ENCODE measurements at regions not wholly inside any gene's neighbourhood (a gene's known extent, or its start where the extent isn't known, plus 50 kb on each side); places are given as distances from the start of the nearest gene placed in this dataset.

- POLR2A ChIA-PET, result no interaction called here
- WGBS (ENCODE audit: insufficient coverage), result no CpG with 5 or more reads among the region's 1 CpG
- Histone ChIP-seq H3K9me3 (ENCODE audit: control extremely low read depth in 1 of 5, control insufficient read depth in 4 of 5, insufficient read depth in 2 of 5, low read depth in 1 of 5, low read length in 4 of 5) (no peaks in the 10 kb centered on the region), H3K4me3 (ENCODE audit: control insufficient read depth in 1 of 7, extremely low read depth in 1 of 7, insufficient read depth in 4 of 7, low read depth in 2 of 7, low read length in 6 of 7) (no peak overlapping the region), H3K27ac (ENCODE audit: insufficient read depth in 1 of 2, low read depth in 1 of 2, low read length in 2 of 2, poor library complexity in 1 of 2, severe bottlenecking in 2 of 2) (no peak overlapping the region), H3K27me3 (replicated peaks in 2 of 5; ENCODE audit: control insufficient read depth in 4 of 5, insufficient read depth in 5 of 5, low read length in 4 of 5) (no peaks in the 10 kb centered on the region), H3K36me3 (ENCODE audit: control insufficient read depth in 4 of 4, insufficient read depth in 4 of 4, low read length in 3 of 4) (no peaks in the 10 kb centered on the region), H3K4me1 (ENCODE audit: control extremely low read depth in 1 of 4, control insufficient read depth in 4 of 4, insufficient read depth in 4 of 4, low read length in 3 of 4) (no peaks in the 10 kb centered on the region)
- no peak for DNase-seq
- CTCF ChIA-PET, result no interaction called here
Observed at GRCh38 chrX:93598076-93598475, 75.3 kb downstream of the NAP1L3 start.

GRCh38 chrX:93594780-93595179 is 78.6 kb downstream of the NAP1L3 start:
- H3K27me3 ChIP-seq (replicated peaks in 2 of 5; ENCODE audit: control insufficient read depth in 4 of 5, insufficient read depth in 5 of 5, low read length in 4 of 5), result no peaks in the 10 kb centered on the region
- POLR2A ChIA-PET, result no interaction called here
- no peak overlapping the region for H3K27ac ChIP-seq (ENCODE audit: insufficient read depth in 1 of 2, low read depth in 1 of 2, low read length in 2 of 2, poor library complexity in 1 of 2, severe bottlenecking in 2 of 2)
- CTCF ChIA-PET, result interaction anchor here (1.1 kb wide), 1 partner anchor 9 kb away, joined by 3 read pairs; no protein-coding TSS in a partner anchor
- no peaks in the 10 kb centered on the region for H3K4me1 ChIP-seq (ENCODE audit: control extremely low read depth in 1 of 4, control insufficient read depth in 4 of 4, insufficient read depth in 4 of 4, low read length in 3 of 4)
- H3K9me3 ChIP-seq (ENCODE audit: control extremely low read depth in 1 of 5, control insufficient read depth in 4 of 5, insufficient read depth in 2 of 5, low read depth in 1 of 5, low read length in 4 of 5), result no peaks in the 10 kb centered on the region
- no peaks in the 10 kb centered on the region for H3K36me3 ChIP-seq (ENCODE audit: control insufficient read depth in 4 of 4, insufficient read depth in 4 of 4, low read length in 3 of 4)
- no peak overlapping the region for H3K4me3 ChIP-seq (ENCODE audit: control insufficient read depth in 1 of 7, extremely low read depth in 1 of 7, insufficient read depth in 4 of 7, low read depth in 2 of 7, low read length in 6 of 7)
- no CpG with 5 or more reads among the region's 2 CpGs for WGBS (ENCODE audit: insufficient coverage)
- no peak for DNase-seq

GRCh38 chrX:93593966-93594365 is 79.4 kb downstream of the NAP1L3 start:
- DNase-seq, result no peak
- no CpG with 5 or more reads among the region's 2 CpGs for WGBS (ENCODE audit: insufficient coverage)
- POLR2A ChIA-PET, result no interaction called here
- H3K4me3 ChIP-seq (ENCODE audit: control insufficient read depth in 1 of 7, extremely low read depth in 1 of 7, insufficient read depth in 4 of 7, low read depth in 2 of 7, low read length in 6 of 7), result no peak overlapping the region
- H3K4me1 ChIP-seq (ENCODE audit: control extremely low read depth in 1 of 4, control insufficient read depth in 4 of 4, insufficient read depth in 4 of 4, low read length in 3 of 4), result no peaks in the 10 kb centered on the region
- H3K36me3 ChIP-seq (ENCODE audit: control insufficient read depth in 4 of 4, insufficient read depth in 4 of 4, low read length in 3 of 4), result no peaks in the 10 kb centered on the region
- no peaks in the 10 kb centered on the region for H3K27me3 ChIP-seq (replicated peaks in 2 of 5; ENCODE audit: control insufficient read depth in 4 of 5, insufficient read depth in 5 of 5, low read length in 4 of 5)
- no peak overlapping the region for H3K27ac ChIP-seq (ENCODE audit: insufficient read depth in 1 of 2, low read depth in 1 of 2, low read length in 2 of 2, poor library complexity in 1 of 2, severe bottlenecking in 2 of 2)
- H3K9me3 ChIP-seq (ENCODE audit: control extremely low read depth in 1 of 5, control insufficient read depth in 4 of 5, insufficient read depth in 2 of 5, low read depth in 1 of 5, low read length in 4 of 5), result no peaks in the 10 kb centered on the region
- CTCF ChIA-PET, result no interaction called here

GRCh38 chrX:93591398-93591797 is 82.0 kb downstream of the NAP1L3 start:
- Histone ChIP-seq H3K27me3 (replicated peaks in 2 of 5; ENCODE audit: control insufficient read depth in 4 of 5, insufficient read depth in 5 of 5, low read length in 4 of 5) (no peaks in the 10 kb centered on the region), H3K9me3 (ENCODE audit: control extremely low read depth in 1 of 5, control insufficient read depth in 4 of 5, insufficient read depth in 2 of 5, low read depth in 1 of 5, low read length in 4 of 5) (no peaks in the 10 kb centered on the region), H3K27ac (ENCODE audit: insufficient read depth in 1 of 2, low read depth in 1 of 2, low read length in 2 of 2, poor library complexity in 1 of 2, severe bottlenecking in 2 of 2) (no peak overlapping the region), H3K36me3 (ENCODE audit: control insufficient read depth in 4 of 4, insufficient read depth in 4 of 4, low read length in 3 of 4) (no peaks in the 10 kb centered on the region), H3K4me1 (ENCODE audit: control extremely low read depth in 1 of 4, control insufficient read depth in 4 of 4, insufficient read depth in 4 of 4, low read length in 3 of 4) (no peaks in the 10 kb centered on the region), H3K4me3 (ENCODE audit: control insufficient read depth in 1 of 7, extremely low read depth in 1 of 7, insufficient read depth in 4 of 7, low read depth in 2 of 7, low read length in 6 of 7) (no peak overlapping the region)
- no CpG with 5 or more reads among the region's 1 CpG for WGBS (ENCODE audit: insufficient coverage)
- POLR2A ChIA-PET, result no interaction called here
- CTCF ChIA-PET, result no interaction called here
- DNase-seq, result peak in 2 of 3 donors; percentile 1

- no peak for DNase-seq
- CTCF ChIA-PET, result interaction anchor here (1.2 kb wide), 1 partner anchor 10 kb away, joined by 3 read pairs; no protein-coding TSS in a partner anchor
- POLR2A ChIA-PET, result no interaction called here
- no peak overlapping the region for H3K4me3 ChIP-seq (ENCODE audit: control insufficient read depth in 1 of 7, extremely low read depth in 1 of 7, insufficient read depth in 4 of 7, low read depth in 2 of 7, low read length in 6 of 7)
- no peaks in the 10 kb centered on the region for H3K36me3 ChIP-seq (ENCODE audit: control insufficient read depth in 4 of 4, insufficient read depth in 4 of 4, low read length in 3 of 4)
- no peaks in the 10 kb centered on the region for H3K4me1 ChIP-seq (ENCODE audit: control extremely low read depth in 1 of 4, control insufficient read depth in 4 of 4, insufficient read depth in 4 of 4, low read length in 3 of 4)
- H3K27me3 ChIP-seq (replicated peaks in 2 of 5; ENCODE audit: control insufficient read depth in 4 of 5, insufficient read depth in 5 of 5, low read length in 4 of 5), result no peaks in the 10 kb centered on the region
- no peaks in the 10 kb centered on the region for H3K9me3 ChIP-seq (ENCODE audit: control extremely low read depth in 1 of 5, control insufficient read depth in 4 of 5, insufficient read depth in 2 of 5, low read depth in 1 of 5, low read length in 4 of 5)
- no peak overlapping the region for H3K27ac ChIP-seq (ENCODE audit: insufficient read depth in 1 of 2, low read depth in 1 of 2, low read length in 2 of 2, poor library complexity in 1 of 2, severe bottlenecking in 2 of 2)
Observed at GRCh38 chrX:93585661-93586060, 87.7 kb downstream of the NAP1L3 start.

GRCh38 chrX:93580634-93581033 is 92.7 kb downstream of the NAP1L3 start:
- CTCF ChIA-PET, result no interaction called here
- POLR2A ChIA-PET, result no interaction called here
- 98% methylated on average over 5 of the region's 5 CpGs for WGBS (ENCODE audit: insufficient coverage)
- DNase-seq, result no peak
- Histone ChIP-seq H3K9me3 (ENCODE audit: control extremely low read depth in 1 of 5, control insufficient read depth in 4 of 5, insufficient read depth in 2 of 5, low read depth in 1 of 5, low read length in 4 of 5) (peaks cover 0 to 4% (median 0%) of the 10 kb centered on the region in 5 experiments), H3K27me3 (replicated peaks in 2 of 5; ENCODE audit: control insufficient read depth in 4 of 5, insufficient read depth in 5 of 5, low read length in 4 of 5) (no peaks in the 10 kb centered on the region), H3K4me3 (ENCODE audit: control insufficient read depth in 1 of 7, extremely low read depth in 1 of 7, insufficient read depth in 4 of 7, low read depth in 2 of 7, low read length in 6 of 7) (no peak overlapping the region), H3K27ac (ENCODE audit: insufficient read depth in 1 of 2, low read depth in 1 of 2, low read length in 2 of 2, poor library complexity in 1 of 2, severe bottlenecking in 2 of 2) (no peak overlapping the region), H3K36me3 (ENCODE audit: control insufficient read depth in 4 of 4, insufficient read depth in 4 of 4, low read length in 3 of 4) (no peaks in the 10 kb centered on the region), H3K4me1 (ENCODE audit: control extremely low read depth in 1 of 4, control insufficient read depth in 4 of 4, insufficient read depth in 4 of 4, low read length in 3 of 4) (no peaks in the 10 kb centered on the region)

GRCh38 chrX:93538575-93538974 is 134.8 kb downstream of the NAP1L3 start:
- no CpG with 5 or more reads among the region's 3 CpGs for WGBS (ENCODE audit: insufficient coverage)
- H3K9me3 ChIP-seq (ENCODE audit: control extremely low read depth in 1 of 5, control insufficient read depth in 4 of 5, insufficient read depth in 2 of 5, low read depth in 1 of 5, low read length in 4 of 5), result no peaks in the 10 kb centered on the region

More at GRCh38 chrX:93538575-93538974, 134.8 kb downstream of the NAP1L3 start:
- Histone ChIP-seq H3K4me1 (ENCODE audit: control extremely low read depth in 1 of 4, control insufficient read depth in 4 of 4, insufficient read depth in 4 of 4, low read length in 3 of 4) (no peaks in the 10 kb centered on the region), H3K27me3 (replicated peaks in 2 of 5; ENCODE audit: control insufficient read depth in 4 of 5, insufficient read depth in 5 of 5, low read length in 4 of 5) (no peaks in the 10 kb centered on the region), H3K36me3 (ENCODE audit: control insufficient read depth in 4 of 4, insufficient read depth in 4 of 4, low read length in 3 of 4) (no peaks in the 10 kb centered on the region), H3K4me3 (ENCODE audit: control insufficient read depth in 1 of 7, extremely low read depth in 1 of 7, insufficient read depth in 4 of 7, low read depth in 2 of 7, low read length in 6 of 7) (no peak overlapping the region), H3K27ac (ENCODE audit: insufficient read depth in 1 of 2, low read depth in 1 of 2, low read length in 2 of 2, poor library complexity in 1 of 2, severe bottlenecking in 2 of 2) (no peak overlapping the region)
- POLR2A ChIA-PET, result no interaction called here
- peak in 2 of 3 donors; percentile 4 for DNase-seq
- CTCF ChIA-PET, result interaction anchor here (0.7 to 1.2 kb wide), 2 partner anchors 522 to 1307 kb away, joined by 3 read pairs; no protein-coding TSS in a partner anchor

Measured in common myeloid progenitor, CD34-positive (primary cell).